WTC11 (cell line): ENCODE measurements at regions not wholly inside any gene's neighbourhood (a gene's known extent, or its start where the extent isn't known, plus 50 kb on each side); places are given as distances from the start of the nearest gene placed in this dataset.

Experiments used
- ATAC-seq: fragments of 200-7000 bp; cut with Tn5 transposase; 2 replicates; pipeline ENCODE4 v1.10.0; 2021; ENCODE audit warnings: mild to moderate bottlenecking, moderate library complexity
- CTCF ChIA-PET: fragments of 300-600 bp; sonication (Branson Sonifier 250); formaldehyde crosslinking; loops from one replicate; lab custom pipeline; 2021; ENCODE audit warnings: antibody characterized with exemption; lab: Charles Lee
- POLR2A ChIA-PET: fragments of 350-600 bp; sonication (Branson Sonifier 250); formaldehyde crosslinking; loops from one replicate; lab custom pipeline; 2021; ENCODE audit warnings: antibody characterized with exemption; lab: Charles Lee
- DNase-seq: peaks from one replicate; pipeline ENCODE4 v3.0.0; 2021; ENCODE audit warnings: low spot score
- H3K27ac Mint-ChIP-seq: 2 replicates; pipeline ENCODE4 v1.8.0; 2021; ENCODE audit warnings: mixed read lengths
- H3K27me3 Mint-ChIP-seq: 2 replicates; pipeline ENCODE4 v1.8.0; 2021; ENCODE audit warnings: low read depth, mild to moderate bottlenecking, moderate library complexity, mixed read lengths
- H3K36me3 Mint-ChIP-seq: 2 replicates; pipeline ENCODE4 v1.8.0; 2021; ENCODE audit warnings: mixed read lengths
- H3K4me1 Mint-ChIP-seq: 2 replicates; pipeline ENCODE4 v1.8.0; 2022; ENCODE audit warnings: mixed read lengths
- H3K4me3 Mint-ChIP-seq: 2 replicates; pipeline ENCODE4 v1.8.0; 2021; ENCODE audit warnings: mild to moderate bottlenecking, moderate library complexity, mixed read lengths
- H3K9me3 Mint-ChIP-seq: 2 replicates; pipeline ENCODE4 v1.8.0; 2021; ENCODE audit warnings: mixed read lengths
- AR ChIP-seq: fragments of 250-450 bp; sonication (Bioruptor Pico); IDR thresholded peaks from 2 replicates; pipeline ENCODE4 v1.9.0; 2021; ENCODE audit warnings: mild to moderate bottlenecking
- ERG ChIP-seq: fragments of 250-450 bp; sonication (Bioruptor Pico); IDR thresholded peaks from 2 replicates; pipeline ENCODE4 v1.8.0; 2021; ENCODE audit warnings: mild to moderate bottlenecking
- ETV6 ChIP-seq: sonication (generic); formaldehyde crosslinking; IDR thresholded peaks from 2 replicates; pipeline ENCODE4 v1.8.1; 2022; ENCODE audit warnings: mild to moderate bottlenecking, missing genetic modification reagents
- FOXJ3 ChIP-seq: sonication (generic); formaldehyde crosslinking; IDR thresholded peaks from 2 replicates; pipeline ENCODE4 v1.9.0; 2021; ENCODE audit warnings: missing genetic modification reagents, mild to moderate bottlenecking, borderline replicate concordance
- HMGA2 ChIP-seq: fragments of 250-450 bp; sonication (Bioruptor Pico); IDR thresholded peaks from 2 replicates; pipeline ENCODE4 v1.4.0; 2021; ENCODE audit warnings: mild to moderate bottlenecking, moderate library complexity
- MAX ChIP-seq: sonication (generic); formaldehyde crosslinking; IDR thresholded peaks from 2 replicates; pipeline ENCODE4 v1.8.0; 2022; ENCODE audit warnings: mild to moderate bottlenecking, missing genetic modification reagents
- MXD4 ChIP-seq: fragments of 250-450 bp; sonication (Bioruptor Pico); IDR thresholded peaks from 2 replicates; pipeline ENCODE4 v1.8.0; 2021; ENCODE audit warnings: mild to moderate bottlenecking, moderate library complexity, borderline replicate concordance
- PREB ChIP-seq: sonication (generic); formaldehyde crosslinking; IDR thresholded peaks from 2 replicates; pipeline ENCODE4 v1.8.1; 2022; ENCODE audit warnings: mild to moderate bottlenecking, missing genetic modification reagents, moderate library complexity, borderline replicate concordance
- SMAD4 ChIP-seq: sonication (generic); formaldehyde crosslinking; IDR thresholded peaks from 2 replicates; pipeline ENCODE4 v1.8.0; 2022; ENCODE audit warnings: mild to moderate bottlenecking, missing genetic modification reagents
- SOX15 ChIP-seq: fragments of 250-450 bp; sonication (Bioruptor Pico); IDR thresholded peaks from 2 replicates; pipeline ENCODE4 v1.9.0; 2021; ENCODE audit warnings: mild to moderate bottlenecking
- SP1 ChIP-seq: sonication (generic); formaldehyde crosslinking; conservative IDR thresholded peaks from 2 replicates; pipeline ENCODE4 v1.8.1; 2022; ENCODE audit warnings: missing genetic modification reagents
- TEAD1 ChIP-seq: sonication (generic); formaldehyde crosslinking; IDR thresholded peaks from 2 replicates; pipeline ENCODE4 v1.8.0; 2022; ENCODE audit warnings: mild to moderate bottlenecking, missing genetic modification reagents
- TP53 ChIP-seq: sonication (generic); formaldehyde crosslinking; IDR thresholded peaks from 2 replicates; pipeline ENCODE4 v1.8.1; 2023; ENCODE audit warnings: mild to moderate bottlenecking, missing genetic modification reagents
- ZMAT4 ChIP-seq: fragments of 250-450 bp; sonication (Bioruptor Pico); IDR thresholded peaks from 2 replicates; pipeline ENCODE4 v1.9.0; 2021; ENCODE audit warnings: mild to moderate bottlenecking
- ZNF317 ChIP-seq: sonication (generic); formaldehyde crosslinking; IDR thresholded peaks from 2 replicates; pipeline ENCODE4 v1.8.1; 2023; ENCODE audit warnings: low read depth, mild to moderate bottlenecking, moderate library complexity, missing genetic modification reagents, borderline replicate concordance
- ZNF423 ChIP-seq: fragments of 250-450 bp; sonication (Bioruptor Pico); IDR thresholded peaks from 2 replicates; pipeline ENCODE4 v2.1.2; 2022; ENCODE audit warnings: mild to moderate bottlenecking, moderate library complexity
- ZNF425 ChIP-seq: fragments of 250-450 bp; sonication (Bioruptor Pico); conservative IDR thresholded peaks from 2 replicates; pipeline ENCODE4 v1.9.0; 2021; ENCODE audit warnings: mild to moderate bottlenecking
- ZNF532 ChIP-seq: fragments of 250-450 bp; sonication (Bioruptor Pico); IDR thresholded peaks from 2 replicates; pipeline ENCODE4 v1.9.0; 2021; ENCODE audit warnings: mild to moderate bottlenecking, borderline replicate concordance
- ZNF671 ChIP-seq: fragments of 250-450 bp; sonication (Bioruptor Pico); IDR thresholded peaks from 2 replicates; pipeline ENCODE4 v1.8.0; 2021; ENCODE audit warnings: mild to moderate bottlenecking

GRCh38 chr2:8342407-8342806, 339.4 kb upstream of the ID2 start (continued):
- TF ChIP-seq HMGA2 (CRISPR knock-in tag) = no peak
- TF ChIP-seq, all 79 proteins: peak for 0

- CTCF ChIA-PET = no interaction called here
- DNase-seq = no peak
- Mint-ChIP-seq H3K4me3 (no peak overlapping the region), H3K9me3 (0 out of 2 replicates have a peak, but pooled peaks cover 3% of the 10 kb centered on the region), H3K27ac (no peak overlapping the region), H3K4me1 (no peaks in the 10 kb centered on the region), H3K27me3 (no peaks in the 10 kb centered on the region), H3K36me3 (no peaks in the 10 kb centered on the region)
- TF ChIP-seq ZNF425 (CRISPR knock-in tag) (no peak), ZNF532 (CRISPR knock-in tag) (no peak), ZNF317 (CRISPR knock-in tag) (no peak), ETV6 (CRISPR knock-in tag) (no peak), ZMAT4 (CRISPR knock-in tag) (no peak), ERG (no peak), SP1 (CRISPR knock-in tag) (no peak), PREB (CRISPR knock-in tag) (no peak), SOX15 (CRISPR knock-in tag) (no peak)
- ATAC-seq = no peak
- POLR2A ChIA-PET = no interaction called here
These were observed 338.8 kb upstream of the ID2 start for GRCh38 chr2:8343031-8343430.

- H3K27me3 Mint-ChIP-seq = no peaks in the 10 kb centered on the region
- CTCF ChIA-PET = no interaction called here
- TF ChIP-seq ZNF317 (CRISPR knock-in tag) (no peak), ZNF423 (no peak), MAX (CRISPR knock-in tag) (no peak), MXD4 (CRISPR knock-in tag) (no peak), ZNF671 (CRISPR knock-in tag) (no peak), FOXJ3 (no peak), AR (CRISPR knock-in tag) (no peak), ETV6 (CRISPR knock-in tag) (no peak), SP1 (CRISPR knock-in tag) (no peak), TP53 (CRISPR knock-in tag) (no peak), SMAD4 (CRISPR knock-in tag) (no peak), TEAD1 (CRISPR knock-in tag) (no peak)
These were observed 337.4 kb upstream of the ID2 start for GRCh38 chr2:8344144-8345097.

More at GRCh38 chr2:8344144-8345097, 337.4 kb upstream of the ID2 start:
- DNase-seq = no peak
- H3K27ac Mint-ChIP-seq = no peak overlapping the region
- POLR2A ChIA-PET = no interaction called here
- ATAC-seq = no peak
- no peaks in the 10 kb centered on the region for H3K4me1 Mint-ChIP-seq
- H3K9me3 Mint-ChIP-seq = 0 out of 2 replicates have a peak, but pooled peaks cover 3% of the 10 kb centered on the region
- H3K36me3 Mint-ChIP-seq = no peaks in the 10 kb centered on the region
- H3K4me3 Mint-ChIP-seq = no peak overlapping the region
